Upper lobe of left lung (tissue), 4 donors: ENCODE measurements at regions not wholly inside any gene's neighbourhood (a gene's known extent, or its start where the extent isn't known, plus 50 kb on each side); places are given as distances from the start of the nearest gene placed in this dataset.

Experiments used
- EP300 ChIP-seq, 4 donors: sonication (generic); formaldehyde crosslinking; IDR thresholded peaks; one replicate each; pipeline ENCODE4 v1.5.1; 2017; ENCODE audit warnings: antibody characterized with exemption in 4 of 4, control low read depth in 2 of 4
- POLR2A ChIP-seq, 4 donors: fragments of 450-650 bp; IDR thresholded peaks; one replicate each; pipeline ENCODE4 v1.5.1; 2016 to 2017; ENCODE audit warnings: antibody characterized with exemption in 4 of 4, mild to moderate bottlenecking in 2 of 4
- TF ChIP-seq, protein P1 (sequence below), 6 experiments: fragments of 450-650 bp in 4 of 6; fragments of 200-600 bp in 2 of 6; sonication (generic) in 2 of 6; IDR thresholded peaks; one replicate each; pipeline ENCODE4 v1.5.1; 2016 to 2019; ENCODE audit warnings: antibody characterized with exemption in 6 of 6

DNA sequence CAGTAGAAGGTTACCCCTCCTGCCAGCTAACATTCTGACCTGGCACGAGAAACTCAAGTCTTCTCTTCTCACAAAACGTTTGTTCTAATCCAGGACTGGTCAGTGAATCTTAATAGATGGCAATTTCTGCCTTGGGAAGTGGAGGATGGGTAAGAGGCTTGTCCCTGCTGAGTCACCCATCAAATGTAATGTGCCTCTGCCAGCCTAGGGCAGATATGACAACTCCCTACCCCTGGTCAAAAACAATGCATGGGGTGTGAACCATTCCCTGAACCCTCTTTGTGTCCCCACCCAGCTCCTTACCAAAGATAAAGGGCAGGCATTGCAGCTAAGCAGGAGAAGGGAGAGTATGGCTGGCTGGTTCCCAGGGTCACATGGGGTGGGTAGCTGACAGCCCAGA lies 1052.9 kb downstream of the GALC start:
- TF ChIP-seq, protein P1, sequence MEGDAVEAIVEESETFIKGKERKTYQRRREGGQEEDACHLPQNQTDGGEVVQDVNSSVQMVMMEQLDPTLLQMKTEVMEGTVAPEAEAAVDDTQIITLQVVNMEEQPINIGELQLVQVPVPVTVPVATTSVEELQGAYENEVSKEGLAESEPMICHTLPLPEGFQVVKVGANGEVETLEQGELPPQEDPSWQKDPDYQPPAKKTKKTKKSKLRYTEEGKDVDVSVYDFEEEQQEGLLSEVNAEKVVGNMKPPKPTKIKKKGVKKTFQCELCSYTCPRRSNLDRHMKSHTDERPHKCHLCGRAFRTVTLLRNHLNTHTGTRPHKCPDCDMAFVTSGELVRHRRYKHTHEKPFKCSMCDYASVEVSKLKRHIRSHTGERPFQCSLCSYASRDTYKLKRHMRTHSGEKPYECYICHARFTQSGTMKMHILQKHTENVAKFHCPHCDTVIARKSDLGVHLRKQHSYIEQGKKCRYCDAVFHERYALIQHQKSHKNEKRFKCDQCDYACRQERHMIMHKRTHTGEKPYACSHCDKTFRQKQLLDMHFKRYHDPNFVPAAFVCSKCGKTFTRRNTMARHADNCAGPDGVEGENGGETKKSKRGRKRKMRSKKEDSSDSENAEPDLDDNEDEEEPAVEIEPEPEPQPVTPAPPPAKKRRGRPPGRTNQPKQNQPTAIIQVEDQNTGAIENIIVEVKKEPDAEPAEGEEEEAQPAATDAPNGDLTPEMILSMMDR (IDR thresholded peaks at IDR 0.05): no peak
- TF ChIP-seq POLR2A (IDR thresholded peaks at IDR 0.05): no peak
- no peak for TF ChIP-seq EP300 (IDR thresholded peaks at IDR 0.05)
